ENCODE measurements at regions not wholly inside any gene's neighbourhood (a gene's known extent, or its start where the extent isn't known, plus 50 kb on each side); places are given as distances from the start of the nearest gene placed in this dataset.

GRCh38 chr9:87818308-87818707 is 64.4 kb upstream of the SPATA31E1 start:
- no peak for DNase-seq

- no peak for DNase-seq
These were observed 58.3 kb upstream of the SPATA31E1 start for GRCh38 chr9:87824216-87824875.

GRCh38 chr9:87824886-87825285 is 57.8 kb upstream of the SPATA31E1 start:
- no peak for DNase-seq

GRCh38 chr9:87826331-87826730 is 56.3 kb upstream of the SPATA31E1 start:
- no peak for DNase-seq

GRCh38 chr9:87827341-87827740 is 55.3 kb upstream of the SPATA31E1 start:
- no peak for DNase-seq

GRCh38 chr9:87829756-87830155 is 52.9 kb upstream of the SPATA31E1 start:
- no peak for DNase-seq

- DNase-seq, result no peak
These were observed 52.2 kb upstream of the SPATA31E1 start for GRCh38 chr9:87830446-87830845.

- DNase-seq, result no peak
These were observed 51.5 kb upstream of the SPATA31E1 start for GRCh38 chr9:87831159-87831558.
